Endodermal cell (in vitro differentiated cells): ENCODE measurements at regions not wholly inside any gene's neighbourhood (a gene's known extent, or its start where the extent isn't known, plus 50 kb on each side); places are given as distances from the start of the nearest gene placed in this dataset.

Experiments used
- DNase-seq: peaks from one replicate; pipeline ENCODE4 v3.0.0-alpha.2; 2017
- H3K27ac ChIP-seq: 2 replicates; pipeline ENCODE4 v1.5.1; 2013; ENCODE audit warnings: mild to moderate bottlenecking, low read depth, low read length, moderate library complexity
- H3K27me3 ChIP-seq: 2 replicates; pipeline ENCODE4 v1.6.1; 2013; ENCODE audit warnings: mild to moderate bottlenecking, low read length, moderate library complexity; ENCODE audit not compliant: insufficient read depth, control insufficient read depth, poor library complexity, severe bottlenecking
- H3K36me3 ChIP-seq: 2 replicates; pipeline ENCODE4 v1.7.0; 2013; ENCODE audit warnings: mild to moderate bottlenecking, low read length, moderate library complexity; ENCODE audit not compliant: control insufficient read depth, insufficient read depth
- H3K4me1 ChIP-seq: one replicate; pipeline ENCODE4 v1.7.0; 2013; ENCODE audit warnings: low read length; ENCODE audit not compliant: control insufficient read depth, insufficient read depth
- H3K4me3 ChIP-seq: 2 replicates; pipeline ENCODE4 v1.5.1; 2013; ENCODE audit warnings: mild to moderate bottlenecking, low read length, moderate library complexity
- H3K9ac ChIP-seq: 2 replicates; pipeline ENCODE4 v1.6.1; 2013; ENCODE audit warnings: mild to moderate bottlenecking, low read length, moderate library complexity; ENCODE audit not compliant: poor library complexity, severe bottlenecking; ENCODE audit errors: extremely low read depth
- H3K9me3 ChIP-seq: 2 replicates; pipeline ENCODE4 v1.6.1; 2013; ENCODE audit warnings: mild to moderate bottlenecking, low read length, moderate library complexity; ENCODE audit not compliant: control insufficient read depth
- H3K27ac Mint-ChIP-seq: 2 replicates; pipeline ENCODE4 v1.8.0; 2020; ENCODE audit warnings: mixed read lengths
- H3K27me3 Mint-ChIP-seq: 2 replicates; pipeline ENCODE4 v1.8.0; 2021; ENCODE audit warnings: mild to moderate bottlenecking, mixed read lengths; ENCODE audit not compliant: insufficient read depth
- H3K36me3 Mint-ChIP-seq: 2 replicates; pipeline ENCODE4 v1.8.0; 2020; ENCODE audit warnings: low read depth, mixed read lengths
- H3K4me1 Mint-ChIP-seq: 2 replicates; pipeline ENCODE4 v1.8.0; 2020; ENCODE audit warnings: mixed read lengths
- H3K4me3 Mint-ChIP-seq: 2 replicates; pipeline ENCODE4 v1.8.0; 2020; ENCODE audit warnings: mild to moderate bottlenecking, moderate library complexity, mixed read lengths
- H3K9me3 Mint-ChIP-seq: 2 replicates; pipeline ENCODE4 v1.8.0; 2020; ENCODE audit warnings: mild to moderate bottlenecking, mixed read lengths
- whole genome bisulfite sequencing, 2 experiments: methylation state at CpG; one replicate each; pipeline versions ENCODE4 v1.1.5 to v1.1.7; 2013; ENCODE audit warnings: missing lambda C conversion rate in 2 of 2, mixed read lengths in 1 of 2; ENCODE audit not compliant: insufficient coverage in 1 of 2, insufficient read length in 1 of 2; 5-methylcytosine and 5-hydroxymethylcytosine counted together
- TF ChIP-seq, protein P1 (sequence below): fragments of 200-600 bp; sonication (generic); conservative IDR thresholded peaks from 2 replicates; pipeline ENCODE4 v1.5.0; 2021; ENCODE audit warnings: antibody characterized with exemption, mild to moderate bottlenecking

- TF ChIP-seq, protein P1, sequence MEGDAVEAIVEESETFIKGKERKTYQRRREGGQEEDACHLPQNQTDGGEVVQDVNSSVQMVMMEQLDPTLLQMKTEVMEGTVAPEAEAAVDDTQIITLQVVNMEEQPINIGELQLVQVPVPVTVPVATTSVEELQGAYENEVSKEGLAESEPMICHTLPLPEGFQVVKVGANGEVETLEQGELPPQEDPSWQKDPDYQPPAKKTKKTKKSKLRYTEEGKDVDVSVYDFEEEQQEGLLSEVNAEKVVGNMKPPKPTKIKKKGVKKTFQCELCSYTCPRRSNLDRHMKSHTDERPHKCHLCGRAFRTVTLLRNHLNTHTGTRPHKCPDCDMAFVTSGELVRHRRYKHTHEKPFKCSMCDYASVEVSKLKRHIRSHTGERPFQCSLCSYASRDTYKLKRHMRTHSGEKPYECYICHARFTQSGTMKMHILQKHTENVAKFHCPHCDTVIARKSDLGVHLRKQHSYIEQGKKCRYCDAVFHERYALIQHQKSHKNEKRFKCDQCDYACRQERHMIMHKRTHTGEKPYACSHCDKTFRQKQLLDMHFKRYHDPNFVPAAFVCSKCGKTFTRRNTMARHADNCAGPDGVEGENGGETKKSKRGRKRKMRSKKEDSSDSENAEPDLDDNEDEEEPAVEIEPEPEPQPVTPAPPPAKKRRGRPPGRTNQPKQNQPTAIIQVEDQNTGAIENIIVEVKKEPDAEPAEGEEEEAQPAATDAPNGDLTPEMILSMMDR = no peak
- Mint-ChIP-seq H3K9me3 (no peaks in the 10 kb centered on the region), H3K27ac (no peak overlapping the region), H3K4me3 (no peak overlapping the region), H3K27me3 (no peaks in the 10 kb centered on the region), H3K36me3 (no peaks in the 10 kb centered on the region), H3K4me1 (no peaks in the 10 kb centered on the region)
- H3K4me3 ChIP-seq = no peak overlapping the region
- no peaks in the 10 kb centered on the region for H3K4me1 ChIP-seq
- no peak for DNase-seq
- H3K9me3 ChIP-seq = no peaks in the 10 kb centered on the region
- no peak overlapping the region for H3K9ac ChIP-seq
- no peak overlapping the region for H3K27ac ChIP-seq
- no peaks in the 10 kb centered on the region for H3K27me3 ChIP-seq
- H3K36me3 ChIP-seq = no peaks in the 10 kb centered on the region
- WGBS, 2 experiments = 90 to 99% methylated on average over 3 of the region's 3 CpGs
Observed at GRCh38 chr4:57910151-57910550, 800.0 kb upstream of the IGFBP7 start.

DNA sequence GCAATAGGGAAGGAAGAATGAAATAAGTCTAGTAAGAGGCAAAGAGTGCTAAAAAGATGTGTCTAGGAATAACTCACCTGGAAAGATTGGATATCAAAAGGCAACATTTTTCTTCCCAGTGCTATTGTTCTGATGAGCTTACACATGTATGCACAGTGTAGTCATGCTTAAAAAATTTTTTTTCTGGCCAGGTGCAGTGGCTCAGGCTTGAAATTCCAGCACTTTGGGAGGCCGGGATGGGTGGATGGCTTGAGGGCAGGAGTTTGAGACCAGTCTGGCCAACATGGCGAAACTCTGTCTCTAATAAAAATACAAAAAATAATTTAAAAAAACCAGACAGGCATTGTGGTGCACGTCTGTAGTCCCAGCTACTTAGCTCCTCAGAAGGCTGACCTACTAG, 795.8 kb upstream of the IGFBP7 start:
- Mint-ChIP-seq H3K36me3 (no peaks in the 10 kb centered on the region), H3K9me3 (no peaks in the 10 kb centered on the region), H3K27ac (no peak overlapping the region), H3K4me1 (no peaks in the 10 kb centered on the region), H3K4me3 (no peak overlapping the region), H3K27me3 (no peaks in the 10 kb centered on the region)
- TF ChIP-seq, protein P1 = no peak
- Histone ChIP-seq H3K27me3 (no peaks in the 10 kb centered on the region), H3K4me3 (no peak overlapping the region), H3K9me3 (no peaks in the 10 kb centered on the region), H3K36me3 (no peaks in the 10 kb centered on the region), H3K27ac (no peak overlapping the region), H3K4me1 (no peaks in the 10 kb centered on the region), H3K9ac (no peak overlapping the region)
- DNase-seq = no peak
- WGBS, 2 experiments = 60 to 94% methylated on average over 1 to 3 of the region's 3 CpGs

- H3K27me3 ChIP-seq = no peaks in the 10 kb centered on the region
- H3K9ac ChIP-seq = no peak overlapping the region
- no peak overlapping the region for H3K4me3 ChIP-seq
- H3K36me3 ChIP-seq = no peaks in the 10 kb centered on the region
- H3K27ac ChIP-seq = no peak overlapping the region
- H3K4me1 ChIP-seq = no peaks in the 10 kb centered on the region
- Mint-ChIP-seq H3K4me1 (no peaks in the 10 kb centered on the region), H3K4me3 (no peak overlapping the region), H3K27me3 (peaks cover 1% of the 10 kb centered on the region), H3K27ac (no peak overlapping the region), H3K9me3 (no peaks in the 10 kb centered on the region), H3K36me3 (no peaks in the 10 kb centered on the region)
- 86 to 96% methylated on average over 3 of the region's 3 CpGs for WGBS, 2 experiments
- DNase-seq = no peak
- H3K9me3 ChIP-seq = no peaks in the 10 kb centered on the region
- TF ChIP-seq, protein P1 = no peak
Observed at GRCh38 chr4:57877047-57877458, 766.9 kb upstream of the IGFBP7 start.
